Natural killer cell treated with Interleukin-12 subunit alpha and Interleukin-12 subunit beta and Interleukin-15 and Interleukin-18, amount 100 ng/mL, for 72 hours (primary cell): ENCODE measurements at regions not wholly inside any gene's neighbourhood (a gene's known extent, or its start where the extent isn't known, plus 50 kb on each side); places are given as distances from the start of the nearest gene placed in this dataset.

Experiments used
- ATAC-seq, 2 donors: fragments of 150-1000 bp; cut with Tn5 transposase in 1 of 2; sonication (Bioruptor Pico), chemical (Tn5 transposase) in 1 of 2; 2 replicates each; pipeline ENCODE4 v1.10.0; 2021
- DNase-seq: peaks from one replicate; pipeline ENCODE4 v3.0.0; 2022; ENCODE audit warnings: low spot score
- H3K27ac Mint-ChIP-seq, 2 donors: 1 replicate in 1 of 2; 2 replicates in 1 of 2; pipeline ENCODE4 v1.8.0; 2022; ENCODE audit warnings: mixed read lengths in 2 of 2, mild to moderate bottlenecking in 1 of 2, moderate library complexity in 1 of 2
- H3K27me3 Mint-ChIP-seq, 2 donors: 1 replicate in 1 of 2; 2 replicates in 1 of 2; pipeline ENCODE4 v1.8.0; 2022; ENCODE audit warnings: mixed read lengths in 2 of 2
- H3K36me3 Mint-ChIP-seq: one replicate; pipeline ENCODE4 v1.8.0; 2022; ENCODE audit warnings: mixed read lengths
- H3K4me1 Mint-ChIP-seq, 2 donors: 1 replicate in 1 of 2; 2 replicates in 1 of 2; pipeline ENCODE4 v1.8.0; 2022; ENCODE audit warnings: low read depth in 2 of 2, mixed read lengths in 2 of 2, mild to moderate bottlenecking in 1 of 2
- H3K4me3 Mint-ChIP-seq: one replicate; pipeline ENCODE4 v1.8.0; 2022; ENCODE audit warnings: mixed read lengths
- H3K9me3 Mint-ChIP-seq: 2 replicates; pipeline ENCODE4 v1.8.0; 2022; ENCODE audit warnings: mixed read lengths

- Mint-ChIP-seq H3K4me1 (no peaks in the 10 kb centered on the region), H3K4me3 (no peak overlapping the region), H3K27me3 (peaks cover 14 to 21% of the 10 kb centered on the region in 2 donors), H3K9me3 (peaks cover 3% of the 10 kb centered on the region), H3K36me3 (peaks cover 5% of the 10 kb centered on the region), H3K27ac (no peak overlapping the region)
- DNase-seq (no peak), ATAC-seq (no peak)
Observed at GRCh38 chr11:44509296-44509695, 56.2 kb upstream of the CD82 start.

GRCh38 chr11:44510372-44510771 lies 55.1 kb upstream of the CD82 start:
- H3K9me3 Mint-ChIP-seq = peaks cover 3% of the 10 kb centered on the region
- ATAC-seq = no peak
- peaks cover 5% of the 10 kb centered on the region for H3K36me3 Mint-ChIP-seq
- no peak overlapping the region for H3K4me3 Mint-ChIP-seq
- H3K27me3 Mint-ChIP-seq = peaks cover 14 to 21% of the 10 kb centered on the region in 2 donors
- DNase-seq = no peak
- H3K27ac Mint-ChIP-seq = no peak overlapping the region
- H3K4me1 Mint-ChIP-seq = no peaks in the 10 kb centered on the region

GRCh38 chr11:44512818-44513217 lies 52.6 kb upstream of the CD82 start:
- Mint-ChIP-seq H3K4me3 (no peak overlapping the region), H3K9me3 (no peaks in the 10 kb centered on the region), H3K27me3 (peaks cover 18 to 24% of the 10 kb centered on the region in 2 donors), H3K36me3 (no peaks in the 10 kb centered on the region), H3K4me1 (no peaks in the 10 kb centered on the region), H3K27ac (no peak overlapping the region)
- ATAC-seq = no peak
- no peak for DNase-seq

- Mint-ChIP-seq H3K9me3 (no peaks in the 10 kb centered on the region), H3K4me1 (no peaks in the 10 kb centered on the region), H3K27me3 (peaks cover 18 to 21% of the 10 kb centered on the region in 2 donors), H3K4me3 (no peak overlapping the region), H3K36me3 (no peaks in the 10 kb centered on the region), H3K27ac (no peak overlapping the region)
- DNase-seq (no peak), ATAC-seq (no peak)
Observed at GRCh38 chr11:44515048-44515447, 50.4 kb upstream of the CD82 start.
